Anterior cingulate cortex (tissue), 58 donors: ENCODE measurements at regions not wholly inside any gene's neighbourhood (a gene's known extent, or its start where the extent isn't known, plus 50 kb on each side); places are given as distances from the start of the nearest gene placed in this dataset.
A peak's percentile ranks its signal among the peaks of the same experiment; 100 is the strongest.
"Not testable (repeated sequence)": the region's sequence is repeated elsewhere in the genome, so short reads cannot be mapped to it uniquely, and the experiment has no call there.

Source experiments
- DNase-seq, 58 donors: peaks; one replicate each; lab custom pipeline; 2025; lab: John Stamatoyannopoulos, UW

GRCh38 chr1:143786381-143786780, 185.4 kb downstream of the FAM72C start:
- DNase-seq = not testable (repeated sequence)

- DNase-seq = not testable (repeated sequence)
Observed at GRCh38 chr1:143785883-143786282, 185.9 kb downstream of the FAM72C start.

GRCh38 chr1:143784239-143784882, 187.4 kb downstream of the FAM72C start:
- DNase-seq = not testable (repeated sequence)

- not testable (repeated sequence) for DNase-seq
Observed at GRCh38 chr1:143778178-143778577, 193.6 kb downstream of the FAM72C start.

GRCh38 chr1:143764831-143765230, 207.0 kb downstream of the FAM72C start:
- peak in 17 of 58 donors; percentile 1 to 50 (median 11) for DNase-seq

- DNase-seq = not testable (repeated sequence)
Observed at GRCh38 chr1:143760366-143760765, 211.4 kb downstream of the FAM72C start.

- DNase-seq = not testable (repeated sequence)
Observed at GRCh38 chr1:143755961-143756360, 215.8 kb downstream of the FAM72C start.

GRCh38 chr1:143748906-143749305, 222.9 kb downstream of the FAM72C start:
- peak in 1 of 58 donors; percentile 1 for DNase-seq

- DNase-seq = no peak
Observed at GRCh38 chr1:143736562-143736961, 235.2 kb downstream of the FAM72C start.

- peak in 5 of 58 donors; percentile 1 to 33 (median 3) for DNase-seq
Observed at GRCh38 chr1:143735764-143736461, 235.9 kb downstream of the FAM72C start.

- DNase-seq = not testable (repeated sequence)
Observed at GRCh38 chr1:143734261-143734660, 237.5 kb downstream of the FAM72C start.

- DNase-seq = not testable (repeated sequence)
Observed at GRCh38 chr1:143730890-143731289, 240.9 kb downstream of the FAM72C start.

- DNase-seq = peak in 22 of 58 donors; percentile 1 to 77 (median 21)
Observed at GRCh38 chr1:143729449-143730111, 242.2 kb downstream of the FAM72C start.

GRCh38 chr1:143728802-143729448, 242.9 kb downstream of the FAM72C start:
- DNase-seq = not testable (repeated sequence)

- no peak for DNase-seq
Observed at GRCh38 chr1:143727263-143727662, 244.5 kb downstream of the FAM72C start.

- DNase-seq = no peak
Observed at GRCh38 chr1:143721024-143721373, 250.8 kb downstream of the FAM72C start.

- peak in 8 of 58 donors; percentile 2 to 29 (median 14) for DNase-seq
Observed at GRCh38 chr1:143720087-143721023, 251.4 kb downstream of the FAM72C start.

- DNase-seq = no peak
Observed at GRCh38 chr1:143718524-143718923, 253.3 kb downstream of the FAM72C start.

- no peak for DNase-seq
Observed at GRCh38 chr1:143718021-143718420, 253.8 kb downstream of the FAM72C start.

- DNase-seq = no peak
Observed at GRCh38 chr1:143717434-143717833, 254.4 kb downstream of the FAM72C start.
